GM19463 (cell line): ENCODE measurements at regions not wholly inside any gene's neighbourhood (a gene's known extent, or its start where the extent isn't known, plus 50 kb on each side); places are given as distances from the start of the nearest gene placed in this dataset.
A peak's percentile ranks its signal among the peaks of the same experiment; 100 is the strongest.
"Not testable (repeated sequence)": the region's sequence is repeated elsewhere in the genome, so short reads cannot be mapped to it uniquely, and the experiment has no call there.

Experiments used
- ATAC-seq: cut with Tn5 transposase; IDR thresholded peaks from one replicate; pipeline ENCODE4 v1.9.1; 2021; ENCODE audit warnings: mild to moderate bottlenecking, moderate library complexity; ENCODE audit not compliant: unreplicated experiment

DNA sequence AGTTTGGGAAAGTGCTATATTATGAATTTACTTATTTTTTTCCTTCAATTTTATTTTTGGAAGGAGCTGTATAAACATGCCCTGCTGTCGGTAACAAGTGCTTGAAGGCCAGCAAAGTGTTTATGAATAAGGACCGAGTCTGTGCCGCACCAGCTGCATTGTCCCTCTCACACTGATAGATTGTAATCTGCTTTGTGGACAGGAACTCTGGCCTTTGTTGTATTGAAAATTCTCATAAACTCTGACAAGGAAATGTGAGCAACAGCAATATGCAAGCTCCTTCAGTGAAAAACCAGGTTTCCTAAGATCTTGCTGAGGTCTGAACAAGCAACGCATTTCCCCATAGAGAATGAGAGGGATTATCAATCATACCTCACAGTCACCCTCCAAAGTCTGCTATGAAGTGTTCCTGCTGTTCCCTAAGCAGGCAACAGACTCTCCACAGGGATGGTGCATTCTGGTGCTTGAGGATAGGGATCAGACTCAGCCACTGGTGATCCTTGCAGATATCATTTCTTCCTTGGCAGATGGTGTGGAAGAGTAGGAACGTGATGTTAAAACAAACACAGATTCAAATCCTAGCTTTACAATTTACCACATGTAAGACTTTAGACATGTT lies 109.6 kb downstream of the KCNJ2 start:
- ATAC-seq: no peak

DNA sequence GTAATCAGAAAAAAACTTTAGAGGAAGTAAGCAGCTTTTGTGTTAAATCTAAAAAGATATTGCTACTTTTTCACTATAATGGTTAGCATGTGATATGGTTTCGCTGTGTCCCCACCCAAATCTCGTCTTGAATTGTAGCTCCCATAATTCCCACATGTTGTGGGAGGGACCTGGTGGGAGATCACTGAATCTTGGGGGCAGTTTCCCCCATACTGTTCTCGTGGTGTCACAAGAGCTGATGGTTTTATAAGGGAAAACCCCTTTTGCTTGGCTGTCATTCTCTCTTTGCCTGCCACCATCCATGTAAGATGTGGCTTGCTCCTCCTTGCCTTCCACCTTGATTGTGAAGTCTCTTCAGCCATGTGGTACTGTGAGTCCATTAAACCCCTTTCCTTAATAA lies 117.1 kb downstream of the KCNJ2 start:
- ATAC-seq: no peak

DNA sequence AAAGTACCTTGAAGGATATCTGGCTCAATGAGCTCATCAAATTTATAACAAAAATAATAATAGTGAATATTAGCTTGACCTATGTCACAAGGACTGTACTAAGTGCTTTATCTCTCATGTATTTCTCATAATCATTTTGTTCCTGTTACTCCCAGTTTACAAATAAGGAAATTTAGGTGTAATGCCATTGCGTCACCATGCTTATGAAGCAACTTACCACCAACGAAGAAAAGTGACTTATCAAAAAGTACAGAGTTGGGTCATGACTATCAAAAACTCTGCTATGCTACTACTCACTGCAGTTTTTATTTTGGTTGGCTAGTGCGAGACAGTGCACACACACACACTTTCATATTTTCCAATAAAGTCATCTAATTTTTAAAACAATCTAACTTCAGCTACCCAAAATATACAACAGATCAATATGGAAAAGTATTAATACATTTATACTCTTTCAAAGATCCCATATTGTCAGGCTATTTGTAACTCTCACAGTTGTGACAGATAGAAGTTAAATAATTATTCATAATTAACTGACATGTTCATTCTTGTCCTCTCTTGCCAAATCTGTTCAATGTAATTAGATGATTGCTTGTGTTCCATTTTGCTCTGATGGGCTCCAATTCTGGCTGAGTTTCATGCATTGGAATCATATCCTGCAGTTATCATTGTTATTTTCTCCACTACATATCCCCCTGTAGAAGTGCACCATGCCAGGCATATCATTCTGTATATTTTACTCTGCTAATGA lies 119.4 kb downstream of the KCNJ2 start:
- no peak for ATAC-seq

DNA sequence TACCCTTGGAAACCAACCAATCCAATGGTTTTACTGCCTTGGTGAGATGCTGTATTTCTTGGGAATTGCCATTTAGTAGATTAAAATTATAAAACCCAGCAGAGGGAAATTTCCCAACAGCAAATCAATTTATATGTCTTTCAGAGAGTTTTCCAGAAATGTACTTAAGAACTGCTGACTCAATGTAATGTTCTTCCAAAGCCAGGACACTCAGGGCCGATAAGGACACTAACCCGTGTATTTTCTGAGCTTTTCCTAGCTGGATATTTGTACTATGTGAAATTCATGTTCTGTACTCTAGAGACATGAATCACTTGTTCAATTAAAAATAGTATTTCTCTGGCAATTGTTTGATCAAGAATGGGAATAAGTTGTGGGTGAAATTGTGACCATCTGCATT lies 121.4 kb downstream of the KCNJ2 start:
- ATAC-seq: no peak

DNA sequence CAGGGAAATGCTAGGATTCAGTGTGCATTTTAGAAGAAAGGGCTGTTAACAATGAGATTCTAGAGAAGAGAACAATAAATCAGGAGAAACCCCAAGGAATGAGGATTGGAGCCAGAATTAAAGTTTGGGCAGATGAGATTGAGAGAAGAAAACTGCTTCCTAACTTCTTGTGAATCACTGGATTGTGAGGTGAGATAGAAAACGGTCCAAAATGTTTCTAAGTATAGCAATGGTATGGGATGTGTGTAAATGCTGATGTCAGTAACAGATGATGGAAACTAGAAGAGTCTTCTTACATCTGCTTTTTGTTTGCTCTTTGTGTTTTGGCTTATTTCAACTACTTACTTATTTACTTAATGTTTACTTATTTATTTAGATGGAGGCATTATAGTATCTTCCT lies 123.0 kb downstream of the KCNJ2 start:
- ATAC-seq: no peak

DNA sequence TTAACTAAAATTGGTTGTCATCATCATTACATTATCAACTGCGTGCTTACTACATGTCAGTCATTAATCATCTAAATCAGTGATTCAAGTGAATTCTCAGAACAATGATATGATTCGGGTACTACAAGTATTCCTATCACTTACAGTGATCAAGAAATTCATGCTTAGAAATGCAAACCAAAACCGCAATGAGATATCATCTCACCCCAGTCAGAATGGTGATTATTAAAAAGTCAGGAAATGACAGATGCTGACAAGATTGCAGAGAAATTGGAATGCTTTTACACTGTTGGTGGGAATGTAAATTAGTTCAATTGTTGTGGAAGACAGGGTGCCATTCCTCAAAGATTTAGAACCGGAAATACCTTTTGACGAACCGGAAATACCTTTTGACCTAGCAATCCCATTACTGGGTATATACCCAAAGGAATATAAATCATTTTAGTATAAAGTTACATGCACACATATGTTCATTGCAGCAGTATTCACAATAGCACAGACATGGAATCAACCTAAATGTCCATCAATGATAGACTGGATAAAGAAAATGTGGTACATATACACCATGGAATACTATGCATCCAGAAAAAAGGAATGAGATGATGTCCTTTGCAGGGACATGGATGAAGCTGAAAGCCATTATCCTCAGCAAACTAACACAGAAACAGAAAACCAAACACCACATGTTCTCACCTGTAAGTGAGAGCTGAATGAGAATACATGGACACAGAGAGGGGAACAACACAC lies 124.4 kb downstream of the KCNJ2 start:
- not testable (repeated sequence) for ATAC-seq

DNA sequence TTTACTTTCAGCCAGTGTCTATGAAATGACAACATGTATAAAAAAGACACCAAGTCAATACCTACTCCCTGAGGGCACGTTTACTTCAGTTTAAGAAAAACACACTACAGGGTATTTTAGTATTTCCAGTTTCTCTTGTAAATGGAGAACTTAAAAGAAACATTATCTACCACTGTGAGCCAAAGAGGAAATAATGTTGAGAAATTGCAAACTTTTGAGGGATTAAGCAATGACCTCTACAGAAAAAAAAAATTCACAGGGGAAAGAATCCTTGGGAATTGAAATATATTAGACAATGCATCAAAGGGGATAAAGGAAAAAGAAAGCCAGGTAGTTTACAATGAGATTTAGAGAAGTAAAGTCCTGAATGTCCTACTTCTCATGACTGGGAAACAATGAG lies 126.0 kb downstream of the KCNJ2 start:
- no peak for ATAC-seq

DNA sequence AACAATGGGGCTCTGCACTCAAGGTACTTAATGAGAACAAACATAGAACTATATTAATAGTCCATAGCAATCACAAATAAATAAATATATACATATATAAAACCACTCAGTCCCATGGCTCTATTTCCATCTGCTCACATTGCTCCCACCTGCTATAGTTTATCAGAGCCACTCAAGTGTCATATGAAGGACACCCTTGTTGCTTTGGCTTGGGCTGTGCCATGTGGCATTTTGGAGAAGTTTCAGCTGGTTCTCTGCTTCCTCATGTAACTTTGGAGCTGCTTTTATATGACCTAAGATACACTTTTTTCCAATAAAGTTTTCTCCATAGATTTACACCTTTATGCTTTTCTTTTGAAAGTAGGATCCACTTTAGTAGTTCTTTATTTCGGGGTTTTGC lies 126.4 kb downstream of the KCNJ2 start:
- ATAC-seq: no peak

DNA sequence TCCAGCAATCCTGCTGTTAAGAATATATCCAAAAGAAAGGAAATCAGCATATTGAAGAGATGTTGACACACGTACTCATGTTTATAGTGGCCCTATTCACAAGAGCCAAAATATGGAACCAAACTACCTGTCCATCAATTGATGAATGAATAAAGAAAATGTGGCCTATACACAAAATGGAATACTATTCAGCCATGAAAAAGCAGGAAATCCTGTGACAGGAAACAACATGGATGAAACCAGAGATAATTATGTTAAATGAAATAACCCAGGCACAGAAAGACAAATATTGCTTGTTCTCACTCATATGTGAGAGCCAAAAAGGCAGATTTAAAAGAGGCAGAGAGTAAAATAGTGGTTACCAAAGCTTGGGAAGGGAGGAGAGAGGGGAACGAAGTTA lies 127.1 kb downstream of the KCNJ2 start:
- no peak for ATAC-seq

DNA sequence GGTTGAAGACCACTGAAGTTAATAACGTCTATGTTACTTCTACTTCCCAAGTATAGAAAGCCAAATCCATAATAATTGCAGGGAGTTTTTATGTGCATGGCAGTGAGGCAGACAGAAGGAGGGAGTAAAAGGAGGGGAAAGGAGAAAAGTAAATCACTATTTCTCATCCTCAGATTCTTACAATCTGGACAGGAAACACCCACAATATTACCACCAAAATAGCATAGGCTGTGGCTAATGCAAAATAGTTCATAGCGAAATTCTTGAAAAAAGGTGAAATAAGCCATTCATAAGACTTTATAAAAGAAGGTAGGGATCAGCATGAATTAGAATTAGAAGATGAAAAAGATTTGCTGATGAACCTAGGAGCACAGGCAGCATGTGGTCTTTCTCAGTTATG lies 128.1 kb downstream of the KCNJ2 start:
- ATAC-seq: no peak

DNA sequence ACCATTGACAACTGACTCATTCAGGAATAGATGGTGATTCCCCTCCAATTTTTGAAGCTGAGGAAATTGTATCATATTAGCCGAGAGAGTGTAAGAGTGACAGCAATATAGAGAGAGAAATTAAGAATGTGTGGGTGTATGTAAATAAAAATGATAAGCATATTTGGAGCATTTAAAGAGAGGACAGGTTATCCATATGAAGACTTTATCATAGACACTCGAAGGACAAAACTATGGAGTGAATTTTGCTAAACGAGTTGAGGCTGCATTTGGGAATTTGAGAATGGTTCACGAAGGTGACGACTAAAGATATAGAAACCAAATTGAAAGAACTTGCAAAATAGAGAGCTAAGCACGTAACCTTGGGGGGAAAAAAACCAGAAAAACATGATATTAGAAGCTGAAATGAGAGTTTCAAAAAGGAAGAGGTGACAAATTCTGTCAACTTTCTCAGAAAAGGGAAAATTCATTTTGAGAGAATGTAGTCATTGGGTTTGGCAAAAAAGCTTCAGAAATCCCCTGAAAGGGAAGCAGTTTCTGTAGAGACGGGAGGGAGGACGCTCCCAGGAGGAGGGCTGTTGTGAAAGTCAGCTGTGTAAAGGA lies 129.7 kb downstream of the KCNJ2 start:
- ATAC-seq: peak; percentile 66

DNA sequence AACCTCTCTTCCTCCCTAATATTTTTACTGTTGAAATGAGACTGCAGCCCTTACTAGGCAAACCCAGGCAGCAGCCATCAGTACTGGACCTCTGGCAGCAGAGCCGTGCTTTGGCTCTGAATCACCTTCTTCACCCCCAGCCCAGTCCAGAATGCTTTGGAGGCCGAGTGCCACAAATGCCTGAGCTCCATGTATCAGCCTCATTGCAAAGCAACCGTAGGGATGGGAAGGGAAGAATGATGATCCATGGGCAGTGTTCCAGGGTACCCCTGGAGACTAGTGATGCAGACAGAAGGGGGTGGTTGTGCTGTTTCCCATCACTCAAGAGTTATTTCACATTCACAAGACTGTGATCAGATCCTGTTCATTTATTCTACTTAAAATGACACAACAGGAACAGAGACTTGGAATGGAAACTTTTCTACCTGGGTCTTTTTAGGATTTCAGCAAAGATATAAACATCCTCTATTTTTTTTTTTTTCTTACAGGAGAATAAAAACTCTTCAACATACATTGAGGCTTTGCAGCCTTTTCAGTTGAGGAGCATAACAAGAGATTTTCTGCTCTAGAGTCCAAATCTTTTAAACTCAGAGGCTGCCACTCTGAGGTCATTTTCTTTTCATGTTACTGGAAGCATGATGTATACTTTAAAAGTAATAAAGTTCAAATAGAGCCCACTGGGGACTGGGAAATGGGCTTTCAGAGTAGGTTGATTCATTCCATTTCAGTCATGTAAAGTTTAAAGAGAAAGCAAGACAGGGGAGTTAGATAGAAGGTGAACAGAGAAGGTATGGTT lies 138.3 kb downstream of the KCNJ2 start:
- ATAC-seq: no peak

DNA sequence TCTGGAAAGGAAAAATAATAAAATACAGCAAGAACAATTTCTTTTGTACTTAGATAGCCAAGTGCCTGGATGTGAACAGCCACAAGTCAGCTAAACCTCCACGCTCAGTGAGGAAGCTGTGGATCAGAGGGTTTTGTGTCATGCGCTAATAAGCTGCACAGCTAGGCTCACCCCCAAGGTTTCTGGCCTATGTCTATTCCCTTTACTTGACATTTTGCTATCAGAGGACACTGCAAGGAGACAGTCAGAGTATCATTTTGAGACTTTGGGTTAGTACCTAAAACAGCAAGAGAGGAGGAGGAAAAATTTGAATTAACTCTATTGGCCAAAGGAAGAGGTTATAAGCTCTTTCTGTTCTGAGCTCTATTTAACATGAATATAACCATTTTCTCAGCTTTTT lies 139.3 kb downstream of the KCNJ2 start:
- ATAC-seq: no peak

DNA sequence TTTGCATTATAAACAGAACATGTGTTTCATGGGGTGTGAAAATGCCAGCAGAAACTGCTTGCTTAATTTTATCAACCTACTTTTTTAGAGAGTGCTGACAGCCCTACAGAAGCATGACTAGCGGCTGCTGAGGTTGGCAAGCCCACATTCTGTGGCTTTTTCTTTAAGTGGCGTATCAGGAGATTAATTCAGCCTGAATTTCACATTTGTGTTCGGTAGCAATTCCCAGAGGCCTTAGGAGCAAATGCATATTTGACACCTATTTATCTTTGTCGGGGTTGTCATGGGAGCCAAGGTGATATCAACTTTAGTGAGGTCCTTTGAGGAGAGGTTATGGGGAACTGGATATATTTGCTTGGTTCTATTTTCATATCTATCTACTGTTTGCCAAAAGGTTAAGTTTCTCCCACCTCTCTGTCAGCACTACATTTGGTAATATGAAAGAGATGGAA lies 140.9 kb downstream of the KCNJ2 start:
- ATAC-seq: no peak

DNA sequence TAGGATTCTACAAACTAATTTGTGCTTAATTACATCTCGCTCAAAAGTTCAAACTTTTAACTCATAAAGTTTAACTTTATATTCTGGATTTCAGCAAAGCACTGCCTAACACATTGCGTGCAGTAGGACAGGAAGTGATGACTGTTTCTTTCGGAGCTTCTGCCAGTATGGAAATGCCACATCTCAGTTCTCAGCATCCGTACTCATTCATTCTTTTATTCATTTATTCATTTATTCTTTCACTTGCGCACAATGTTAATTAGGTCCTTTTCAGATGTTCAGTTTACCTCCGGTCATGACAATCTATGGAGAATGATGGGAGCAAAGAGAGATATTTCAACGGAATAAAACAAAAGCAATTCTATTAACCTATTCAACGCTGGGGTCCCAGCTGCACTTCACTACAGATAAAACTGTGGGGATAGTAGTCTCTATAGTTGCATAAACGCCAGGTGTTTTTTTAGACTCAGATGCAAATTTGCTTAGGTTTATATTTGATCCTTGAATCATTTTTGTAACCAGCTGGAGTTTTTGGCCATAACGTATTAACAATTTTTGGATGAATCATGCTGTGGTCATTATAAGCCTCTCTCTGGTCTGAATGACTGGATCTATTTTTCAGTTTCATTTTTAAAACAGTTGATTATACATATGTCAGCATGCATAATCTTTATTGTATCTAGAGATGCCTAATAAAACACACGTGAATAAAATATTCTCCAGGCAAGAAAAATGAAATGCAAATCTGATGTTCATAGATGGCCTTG lies 143.9 kb downstream of the KCNJ2 start:
- peak; percentile 57 for ATAC-seq

DNA sequence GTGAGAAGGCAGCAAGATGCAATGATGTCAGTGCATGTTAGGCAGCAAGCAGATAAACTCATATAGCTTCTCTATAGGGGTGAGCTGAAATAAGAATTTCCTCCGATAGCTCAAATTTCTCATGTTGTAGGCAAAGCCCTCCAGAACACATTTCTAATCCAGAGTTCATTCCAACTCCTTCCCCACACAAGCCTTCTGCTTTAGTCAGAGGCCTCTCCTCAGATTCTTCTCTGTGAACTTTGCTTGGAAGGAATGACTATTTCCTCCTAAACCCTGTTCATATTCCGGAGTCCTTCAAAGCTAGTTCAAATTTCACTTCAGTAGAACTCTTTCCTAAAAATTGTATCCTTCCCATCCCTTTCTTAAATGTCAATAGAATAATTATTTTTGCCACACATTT lies 144.8 kb downstream of the KCNJ2 start:
- no peak for ATAC-seq

DNA sequence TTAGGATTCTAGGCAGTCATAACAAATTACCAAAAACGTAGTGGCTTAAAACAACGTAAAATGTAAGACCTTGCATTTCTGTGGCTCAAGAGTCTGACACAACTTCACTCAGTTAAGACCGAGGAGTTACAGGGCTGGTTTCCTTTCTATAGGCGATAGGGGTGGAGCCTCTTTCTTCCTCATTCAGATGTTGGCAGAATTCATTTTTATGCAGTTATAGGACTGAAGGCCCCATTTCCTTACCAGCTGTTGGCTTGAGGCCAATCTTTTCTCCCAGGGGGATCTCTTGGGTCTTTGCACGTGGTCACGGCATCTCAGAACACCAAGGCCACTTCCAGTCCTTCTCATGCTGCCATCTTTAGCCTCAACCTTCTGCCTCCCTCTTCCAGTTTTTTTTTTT lies 145.2 kb downstream of the KCNJ2 start:
- ATAC-seq: no peak

DNA sequence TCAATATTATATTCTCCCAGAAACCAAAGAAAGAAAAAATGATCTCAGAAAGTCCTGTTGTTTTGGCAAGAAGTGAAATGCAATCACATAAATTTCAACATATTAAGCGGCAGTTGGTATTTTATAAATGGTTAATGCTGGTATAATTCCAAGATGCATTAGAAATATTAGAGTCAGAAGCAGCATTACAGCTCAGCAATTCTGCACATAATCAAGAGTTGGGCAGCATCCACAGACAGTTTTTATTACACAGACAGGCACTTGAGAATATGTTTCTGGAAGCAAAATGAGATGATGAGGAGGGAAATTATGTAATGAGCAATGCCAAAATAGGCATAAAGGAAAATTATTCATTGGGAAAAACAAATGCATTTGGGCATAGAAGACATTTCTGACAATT lies 148.1 kb downstream of the KCNJ2 start:
- ATAC-seq: no peak

DNA sequence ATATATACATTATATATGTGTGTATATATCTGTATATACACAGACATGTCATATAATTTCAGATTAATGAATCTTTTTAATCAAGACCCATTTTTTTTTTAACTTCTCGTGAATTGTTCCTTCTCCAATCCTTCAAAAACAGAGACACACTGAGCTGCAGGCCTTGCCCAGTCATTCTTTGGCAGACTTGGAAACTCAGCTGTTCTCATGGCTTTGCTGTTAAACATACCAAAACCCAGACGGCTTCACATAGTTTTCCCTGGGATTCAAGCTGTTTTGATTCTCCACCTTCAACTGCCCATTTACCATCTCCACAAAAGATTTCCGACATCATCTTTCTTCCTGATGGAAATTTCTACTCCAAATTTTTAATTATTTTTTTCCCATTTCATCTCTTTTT lies 148.7 kb downstream of the KCNJ2 start:
- ATAC-seq: no peak

DNA sequence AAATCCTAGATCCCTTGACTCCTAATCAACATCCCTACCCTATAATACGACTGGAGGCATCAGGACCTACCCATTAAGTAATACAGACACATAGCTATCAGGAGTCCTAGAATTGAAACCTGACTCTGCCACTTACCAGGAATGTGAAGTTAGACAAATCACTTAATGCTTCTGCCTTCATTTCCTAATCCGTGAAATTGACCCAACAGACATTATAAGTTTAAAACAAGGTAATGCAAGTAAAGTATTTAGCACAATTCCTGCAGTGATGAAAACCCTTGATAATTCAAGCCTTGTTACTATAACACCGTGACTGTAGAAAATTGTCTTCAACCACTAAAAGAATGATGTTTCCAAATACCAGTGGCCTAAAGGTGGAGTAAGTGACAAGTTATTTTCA lies 150.2 kb downstream of the KCNJ2 start:
- ATAC-seq: no peak
